Smooth muscle cell (in vitro differentiated cells): ENCODE measurements at regions not wholly inside any gene's neighbourhood (a gene's known extent, or its start where the extent isn't known, plus 50 kb on each side); places are given as distances from the start of the nearest gene placed in this dataset.

Experiments used
- DNase-seq: peaks from one replicate; lab custom pipeline; 2025; ENCODE audit not compliant: unreplicated experiment; lab: John Stamatoyannopoulos, UW
- H2AFZ ChIP-seq: fragments of 200-600 bp; sonication (generic); 2 replicates; pipeline ENCODE4 v1.6.0; 2016; ENCODE audit warnings: antibody characterized with exemption, low read depth, mild to moderate bottlenecking
- H3F3A ChIP-seq: fragments of 200-600 bp; sonication (generic); 2 replicates; pipeline ENCODE4 v1.6.0; 2017; ENCODE audit warnings: antibody characterized with exemption, low read depth
- H3K27ac ChIP-seq: fragments of 200-600 bp; sonication (generic); 2 replicates; pipeline ENCODE4 v1.5.1; 2016; ENCODE audit warnings: low read depth, mild to moderate bottlenecking
- H3K27me3 ChIP-seq: fragments of 200-600 bp; sonication (generic); 2 replicates; pipeline ENCODE4 v1.6.1; 2016; ENCODE audit warnings: low read depth, mild to moderate bottlenecking
- H3K36me3 ChIP-seq: fragments of 200-600 bp; sonication (generic); 2 replicates; pipeline ENCODE4 v1.5.1; 2016; ENCODE audit warnings: low read depth
- H3K4me1 ChIP-seq: fragments of 200-600 bp; sonication (generic); 2 replicates; pipeline ENCODE4 v1.5.1; 2016; ENCODE audit warnings: low read depth
- H3K4me2 ChIP-seq: fragments of 200-600 bp; sonication (generic); 2 replicates; pipeline ENCODE4 v1.6.0; 2016; ENCODE audit warnings: mild to moderate bottlenecking
- H3K4me3 ChIP-seq: fragments of 200-600 bp; sonication (generic); 2 replicates; pipeline ENCODE4 v1.5.1; 2016; ENCODE audit warnings: mild to moderate bottlenecking
- H3K79me2 ChIP-seq: fragments of 200-600 bp; sonication (generic); 2 replicates; pipeline ENCODE4 v1.6.0; 2016; ENCODE audit warnings: low read depth, mild to moderate bottlenecking
- H3K9ac ChIP-seq: fragments of 200-600 bp; sonication (generic); 2 replicates; pipeline ENCODE4 v1.6.0; 2016; ENCODE audit warnings: low read depth
- H3K9me3 ChIP-seq: fragments of 200-600 bp; sonication (generic); replicated peaks from 2 replicates; pipeline ENCODE4 v1.5.1; 2016; ENCODE audit warnings: low read depth
- H4K20me1 ChIP-seq: fragments of 200-600 bp; sonication (generic); 2 replicates; pipeline ENCODE4 v1.6.0; 2016; ENCODE audit warnings: low read depth
- WGBS: methylation state at CpG from one replicate; pipeline ENCODE4 v1.1.7; 2016; ENCODE audit warnings: low lambda C conversion rate; 5-methylcytosine and 5-hydroxymethylcytosine counted together
- TF ChIP-seq, protein P1 (sequence below): fragments of 200-600 bp; sonication (generic); IDR thresholded peaks from 2 replicates; pipeline ENCODE4 v1.5.1; 2017; ENCODE audit warnings: borderline replicate concordance, mild to moderate bottlenecking, antibody characterized with exemption; ENCODE audit not compliant: insufficient read depth, poor library complexity, severe bottlenecking

GRCh38 chr17:37830151-37830993 is 85.5 kb upstream of the HNF1B start:
- Histone ChIP-seq H3K36me3 (no peaks in the 10 kb centered on the region), H3K9me3 (no peaks in the 10 kb centered on the region), H3F3A (no peaks in the 10 kb centered on the region), H3K27me3 (no peaks in the 10 kb centered on the region), H3K9ac (no peak overlapping the region), H3K4me2 (no peak overlapping the region), H3K4me1 (no peaks in the 10 kb centered on the region), H3K4me3 (no peak overlapping the region), H2AFZ (peak overlapping the region; percentile 84), H4K20me1 (no peaks in the 10 kb centered on the region), H3K27ac (no peak overlapping the region), H3K79me2 (no peaks in the 10 kb centered on the region)
- no peak for DNase-seq
- 90% methylated on average over 12 of the region's 12 CpGs for WGBS
- TF ChIP-seq, protein P1, sequence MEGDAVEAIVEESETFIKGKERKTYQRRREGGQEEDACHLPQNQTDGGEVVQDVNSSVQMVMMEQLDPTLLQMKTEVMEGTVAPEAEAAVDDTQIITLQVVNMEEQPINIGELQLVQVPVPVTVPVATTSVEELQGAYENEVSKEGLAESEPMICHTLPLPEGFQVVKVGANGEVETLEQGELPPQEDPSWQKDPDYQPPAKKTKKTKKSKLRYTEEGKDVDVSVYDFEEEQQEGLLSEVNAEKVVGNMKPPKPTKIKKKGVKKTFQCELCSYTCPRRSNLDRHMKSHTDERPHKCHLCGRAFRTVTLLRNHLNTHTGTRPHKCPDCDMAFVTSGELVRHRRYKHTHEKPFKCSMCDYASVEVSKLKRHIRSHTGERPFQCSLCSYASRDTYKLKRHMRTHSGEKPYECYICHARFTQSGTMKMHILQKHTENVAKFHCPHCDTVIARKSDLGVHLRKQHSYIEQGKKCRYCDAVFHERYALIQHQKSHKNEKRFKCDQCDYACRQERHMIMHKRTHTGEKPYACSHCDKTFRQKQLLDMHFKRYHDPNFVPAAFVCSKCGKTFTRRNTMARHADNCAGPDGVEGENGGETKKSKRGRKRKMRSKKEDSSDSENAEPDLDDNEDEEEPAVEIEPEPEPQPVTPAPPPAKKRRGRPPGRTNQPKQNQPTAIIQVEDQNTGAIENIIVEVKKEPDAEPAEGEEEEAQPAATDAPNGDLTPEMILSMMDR: no peak

DNA sequence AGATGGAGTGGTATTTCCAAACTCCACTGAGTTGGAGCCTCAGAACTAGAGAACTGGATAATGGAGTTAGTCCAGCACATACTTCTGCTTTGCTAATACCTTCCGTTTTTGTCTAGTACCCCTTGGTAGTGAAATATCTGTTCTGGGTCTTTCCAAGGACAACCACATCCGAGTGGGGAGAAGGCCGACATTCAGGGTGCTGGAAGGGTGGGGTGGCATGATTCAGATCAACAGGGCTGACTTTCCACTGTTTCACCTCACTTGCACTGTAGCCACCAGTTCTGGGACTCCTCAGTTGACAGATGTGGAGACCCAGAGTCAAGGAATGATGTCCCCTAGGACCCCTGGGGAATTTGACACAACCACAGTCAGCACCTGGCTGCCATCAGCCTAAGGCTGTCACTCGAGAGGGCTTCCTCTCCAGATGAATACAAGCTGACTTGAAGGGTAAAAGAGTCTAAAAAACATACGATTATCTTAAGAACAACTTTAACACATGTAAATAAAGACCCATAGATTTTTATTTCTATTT is 84.8 kb upstream of the HNF1B start:
- H3K79me2 ChIP-seq: no peaks in the 10 kb centered on the region
- TF ChIP-seq, protein P1: no peak
- H3K27ac ChIP-seq: no peak overlapping the region

GRCh38 chr17:37828651-37829124 is 83.8 kb upstream of the HNF1B start:
- peak overlapping the region; percentile 9 for H3K4me2 ChIP-seq
- 66% methylated on average over 5 of the region's 5 CpGs for WGBS

More for the DNA sequence above, 84.8 kb upstream of the HNF1B start:
- no peak overlapping the region for H3K4me3 ChIP-seq
- no peak overlapping the region for H3K9ac ChIP-seq
- no peak overlapping the region for H3K4me2 ChIP-seq
- no peak for DNase-seq
- H4K20me1 ChIP-seq: no peaks in the 10 kb centered on the region
- WGBS: 93% methylated on average over 5 of the region's 5 CpGs
- H3F3A ChIP-seq: no peaks in the 10 kb centered on the region
- peak overlapping the region; percentile 84 for H2AFZ ChIP-seq
- H3K9me3 ChIP-seq: no peaks in the 10 kb centered on the region
- no peaks in the 10 kb centered on the region for H3K4me1 ChIP-seq
- H3K36me3 ChIP-seq: no peaks in the 10 kb centered on the region
- H3K27me3 ChIP-seq: no peaks in the 10 kb centered on the region

More at GRCh38 chr17:37828651-37829124, 83.8 kb upstream of the HNF1B start:
- Histone ChIP-seq H3K4me1 (no peaks in the 10 kb centered on the region), H3F3A (no peaks in the 10 kb centered on the region), H4K20me1 (no peaks in the 10 kb centered on the region), H2AFZ (no peak overlapping the region), H3K9ac (no peak overlapping the region), H3K9me3 (no peaks in the 10 kb centered on the region), H3K27me3 (no peaks in the 10 kb centered on the region), H3K4me3 (no peak overlapping the region), H3K27ac (no peak overlapping the region), H3K36me3 (no peaks in the 10 kb centered on the region), H3K79me2 (no peaks in the 10 kb centered on the region)
- TF ChIP-seq, protein P1: no peak
- no peak for DNase-seq
